CD4-positive, alpha-beta T cell treated with Interleukin-4 for 4 hours (primary cell): ENCODE measurements at regions not wholly inside any gene's neighbourhood (a gene's known extent, or its start where the extent isn't known, plus 50 kb on each side); places are given as distances from the start of the nearest gene placed in this dataset.
"Not testable (repeated sequence)": the region's sequence is repeated elsewhere in the genome, so short reads cannot be mapped to it uniquely, and the experiment has no call there.

Experiments
- DNase-seq: peaks from one replicate; pipeline ENCODE4 v3.0.0-alpha.2; 2020

GRCh38 chr4:31391976-31392375 is 671.8 kb downstream of the PCDH7 start:
- DNase-seq = no peak

GRCh38 chr4:31392923-31393322 is 672.8 kb downstream of the PCDH7 start:
- DNase-seq = no peak

- DNase-seq = no peak
These were observed 688.0 kb downstream of the PCDH7 start for GRCh38 chr4:31408121-31408520.

DNA sequence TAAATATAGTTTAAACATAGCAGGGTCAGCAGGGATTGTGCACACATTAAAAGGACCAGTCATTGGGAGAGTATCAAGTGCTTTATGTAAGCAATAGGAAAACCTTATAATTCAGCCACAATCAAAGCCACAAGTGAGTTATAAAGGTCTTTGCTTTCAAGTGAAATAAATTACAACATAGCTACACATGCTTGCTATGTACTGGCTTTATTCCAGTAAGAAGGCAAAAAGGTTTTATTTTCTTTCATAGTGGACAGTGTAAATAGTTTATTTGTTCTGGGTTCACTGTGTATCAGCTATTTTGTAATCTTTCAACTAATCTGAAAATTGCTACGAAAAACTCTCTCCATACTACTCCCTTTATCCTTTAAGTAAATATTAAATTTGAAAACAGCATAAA is 691.4 kb downstream of the PCDH7 start:
- no peak for DNase-seq

DNA sequence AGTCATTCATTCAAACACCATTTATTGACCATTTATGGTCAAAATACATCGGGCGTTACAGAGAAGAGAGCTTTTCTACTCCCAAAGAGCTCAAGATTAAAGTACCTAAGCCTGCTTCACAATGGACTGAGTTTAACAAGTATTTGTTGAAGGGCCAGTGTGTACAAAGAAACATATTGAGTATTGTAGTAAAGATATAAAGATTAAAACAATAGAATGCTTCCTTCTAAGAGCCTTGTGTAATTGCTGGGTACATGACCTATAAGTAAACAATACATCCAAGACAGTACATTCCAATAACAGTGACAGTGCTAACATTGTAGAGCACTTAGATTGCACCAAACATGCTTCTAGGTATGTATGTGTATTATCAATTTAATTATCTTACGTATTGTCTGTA is 695.5 kb downstream of the PCDH7 start:
- no peak for DNase-seq

DNA sequence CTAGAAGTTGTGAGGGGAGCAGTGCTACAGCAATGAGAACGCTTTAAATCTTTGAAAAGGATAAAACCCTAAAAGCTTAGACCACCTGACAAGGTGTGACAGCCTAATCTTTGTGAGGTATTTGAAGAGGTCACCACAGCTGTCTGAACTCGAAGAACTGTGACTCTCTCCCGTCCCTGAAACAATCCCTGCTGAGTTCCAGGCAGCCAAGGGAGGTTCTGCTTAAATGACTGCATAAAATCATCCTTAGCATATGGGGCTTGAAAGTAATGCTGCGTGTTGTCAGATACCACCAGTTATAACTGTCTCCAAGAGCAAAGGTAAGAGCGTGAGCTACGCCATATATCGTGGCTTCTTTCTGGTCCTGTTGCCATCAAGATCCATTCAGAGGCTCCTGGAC is 696.3 kb downstream of the PCDH7 start:
- DNase-seq = no peak

- DNase-seq = no peak
These were observed 696.9 kb downstream of the PCDH7 start for GRCh38 chr4:31417040-31417439.

- DNase-seq = no peak
These were observed 701.8 kb downstream of the PCDH7 start for GRCh38 chr4:31422006-31422405.

DNA sequence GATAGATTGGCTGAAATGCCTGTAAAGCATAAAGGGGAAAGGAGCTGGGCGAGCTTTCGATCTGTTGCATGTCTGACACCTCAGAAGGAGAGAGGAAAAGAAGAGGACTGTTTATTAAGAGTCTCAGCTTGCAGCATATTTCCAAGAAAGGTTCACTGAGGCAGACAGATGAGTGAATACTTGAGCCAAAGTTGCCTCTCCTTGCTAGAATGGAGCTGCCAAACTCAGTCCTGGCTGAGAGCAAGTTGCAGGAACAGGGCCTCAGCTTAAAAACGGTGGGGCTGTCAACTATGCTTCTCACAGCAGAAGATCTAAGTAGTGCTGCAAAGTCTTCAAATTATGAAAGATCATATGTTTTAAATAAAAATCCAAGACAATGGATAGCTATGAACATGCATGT is 707.5 kb downstream of the PCDH7 start:
- DNase-seq = no peak

- no peak for DNase-seq
These were observed 722.1 kb downstream of the PCDH7 start for GRCh38 chr4:31442236-31442635.

GRCh38 chr4:31445526-31445925 is 725.4 kb downstream of the PCDH7 start:
- DNase-seq = no peak

GRCh38 chr4:31455612-31456011 is 735.4 kb downstream of the PCDH7 start:
- DNase-seq = no peak

GRCh38 chr4:31458813-31459212 is 738.6 kb downstream of the PCDH7 start:
- no peak for DNase-seq

DNA sequence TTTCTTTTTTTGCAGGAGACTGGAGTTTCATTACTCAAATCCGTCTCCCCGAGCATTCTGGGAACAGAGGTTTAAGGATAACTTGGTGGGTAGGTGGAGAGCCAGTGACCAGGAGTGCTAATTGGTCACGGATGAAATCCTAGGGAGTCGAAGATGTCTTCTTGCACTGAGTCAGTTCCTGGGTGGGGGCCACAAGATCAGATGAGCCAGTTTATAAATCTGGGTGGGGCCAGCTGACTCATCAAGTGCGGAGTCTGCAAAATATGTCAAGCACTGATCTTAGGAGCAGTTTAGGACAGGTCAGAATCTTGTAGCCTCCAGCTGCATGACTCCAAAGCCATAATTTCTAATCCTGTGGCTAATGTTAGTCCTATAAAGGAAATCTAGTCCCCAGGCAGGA is 741.3 kb downstream of the PCDH7 start:
- DNase-seq = no peak

DNA sequence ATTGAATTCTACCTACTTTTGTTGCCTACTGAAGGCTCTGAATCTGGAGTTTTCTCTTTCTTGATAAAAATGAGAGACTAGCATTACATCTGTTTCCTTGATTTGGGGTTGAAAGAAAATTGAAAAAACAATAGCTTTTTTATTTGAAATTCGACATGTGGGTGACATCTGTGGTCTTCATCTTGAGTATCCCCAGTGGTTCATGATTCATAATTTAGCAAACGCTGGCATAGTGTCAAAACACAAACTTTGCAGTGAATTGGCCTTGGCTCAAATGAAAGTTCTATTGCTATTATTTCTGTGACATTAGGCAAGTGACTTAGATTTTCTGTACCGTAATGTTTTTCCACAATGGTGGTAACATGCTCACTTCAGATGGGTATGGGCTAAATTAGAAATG is 747.6 kb downstream of the PCDH7 start:
- DNase-seq = no peak

- no peak for DNase-seq
These were observed 754.1 kb downstream of the PCDH7 start for GRCh38 chr4:31474221-31474620.

DNA sequence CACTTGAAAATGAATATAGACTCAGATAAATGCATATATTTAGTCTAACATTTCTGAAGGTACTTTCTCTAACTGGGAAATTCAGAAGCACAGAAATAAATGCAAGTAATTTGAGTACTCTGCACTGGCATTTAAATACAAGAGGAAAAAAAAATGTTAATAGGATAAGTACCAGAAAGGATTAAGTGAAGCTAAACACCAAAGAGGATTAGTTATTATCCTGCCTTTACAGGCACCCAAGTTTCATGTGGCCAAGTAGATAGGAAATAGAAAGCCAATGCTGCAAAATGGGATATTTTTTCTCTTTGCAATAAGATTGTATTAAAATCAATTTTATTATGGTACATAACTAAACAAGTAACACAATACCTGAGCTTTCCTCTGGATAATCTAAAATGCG is 762.5 kb downstream of the PCDH7 start:
- DNase-seq = no peak

- not testable (repeated sequence) for DNase-seq
These were observed 779.0 kb downstream of the PCDH7 start for GRCh38 chr4:31499216-31499615.

- no peak for DNase-seq
These were observed 796.4 kb downstream of the PCDH7 start for GRCh38 chr4:31516520-31516919.

DNA sequence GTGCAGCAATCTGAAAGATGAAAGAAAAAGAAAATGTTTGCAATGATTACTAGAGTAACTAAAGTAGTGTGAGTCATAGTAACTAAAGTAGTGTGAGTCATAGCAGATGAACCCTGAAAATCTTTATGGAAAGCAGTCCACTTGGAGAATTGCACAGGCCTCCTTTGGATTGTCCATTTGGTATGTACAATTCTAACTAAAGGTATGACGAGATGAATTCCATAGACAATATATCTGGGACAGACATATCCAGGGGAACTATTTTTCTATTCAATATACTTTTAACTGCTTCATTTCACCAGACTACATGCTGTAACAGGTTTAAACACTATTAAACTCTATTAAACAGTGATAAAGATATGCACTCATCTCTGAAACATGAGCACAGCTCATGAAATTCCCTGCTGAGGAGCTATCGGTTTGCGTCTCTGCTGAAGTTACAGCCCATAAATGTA is 798.7 kb downstream of the PCDH7 start:
- no peak for DNase-seq

DNA sequence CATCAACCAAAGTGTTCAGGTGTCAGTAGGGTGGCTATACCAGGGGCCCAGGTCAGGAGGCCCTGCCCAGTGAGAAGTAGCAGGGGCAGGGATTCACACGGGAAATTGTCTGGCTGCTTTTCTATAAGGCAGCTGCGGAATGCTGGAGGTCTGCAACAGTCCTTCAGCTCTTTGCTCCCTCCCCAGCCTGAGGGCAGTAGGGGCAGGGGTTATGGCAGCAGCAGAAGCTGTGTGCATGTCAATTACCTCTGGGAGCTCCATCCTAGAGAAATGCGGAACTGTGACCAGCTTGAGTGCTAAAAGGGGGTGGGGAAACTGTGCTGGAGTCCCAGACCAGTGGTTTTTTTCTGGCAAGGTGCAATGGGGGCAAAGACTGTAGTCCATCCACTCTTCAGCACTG is 810.4 kb downstream of the PCDH7 start:
- DNase-seq = no peak

GRCh38 chr4:31538877-31539276 is 818.7 kb downstream of the PCDH7 start:
- no peak for DNase-seq

- DNase-seq = no peak
These were observed 819.3 kb downstream of the PCDH7 start for GRCh38 chr4:31539284-31540069.

DNA sequence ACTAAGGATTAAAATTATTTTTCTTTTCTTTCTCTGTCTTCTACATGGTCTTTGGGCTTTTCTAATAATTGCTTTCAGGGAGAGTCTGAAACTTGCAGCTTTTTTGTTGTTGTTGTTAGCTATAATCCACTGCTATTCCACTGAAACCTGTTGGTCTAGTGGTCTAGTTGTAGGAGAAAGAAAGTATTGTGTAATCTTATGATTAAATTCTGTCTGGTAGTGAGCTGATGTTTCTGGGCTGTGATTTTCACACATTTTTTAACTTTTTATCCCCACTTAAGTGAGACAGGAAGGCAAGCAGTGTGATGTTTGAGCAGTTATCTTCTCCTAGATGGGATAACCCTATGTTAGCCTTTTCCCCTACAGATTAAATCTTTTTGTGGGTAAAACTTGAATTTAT is 825.2 kb downstream of the PCDH7 start:
- no peak for DNase-seq

GRCh38 chr4:31545755-31546154 is 825.6 kb downstream of the PCDH7 start:
- no peak for DNase-seq
